HCT116 (cell line): ENCODE measurements at regions not wholly inside any gene's neighbourhood (a gene's known extent, or its start where the extent isn't known, plus 50 kb on each side); places are given as distances from the start of the nearest gene placed in this dataset.

Experiments used
- CTCF ChIP-seq, 3 experiments: fragments of 200-600 bp in 1 of 3; sonication (generic) in 1 of 3; IDR thresholded peaks in 2 of 3; conservative IDR thresholded peaks in 1 of 3; 2 replicates each; pipeline ENCODE4 v1.5.1; 2012 to 2017; ENCODE audit warnings: low read depth in 2 of 3, low read length in 2 of 3, antibody characterized with exemption in 1 of 3, borderline replicate concordance in 1 of 3, control low read depth in 1 of 3, mild to moderate bottlenecking in 1 of 3, mixed read lengths in 1 of 3, mixed run types in 1 of 3, moderate library complexity in 1 of 3; ENCODE audit not compliant: insufficient read depth in 1 of 3
- EZH2phosphoT487 ChIP-seq: fragments of 200-600 bp; IDR thresholded peaks from 2 replicates; pipeline ENCODE4 v1.6.1; 2018; ENCODE audit warnings: antibody characterized with exemption, borderline replicate concordance
- POLR2A ChIP-seq: IDR thresholded peaks from 2 replicates; pipeline ENCODE4 v1.7.0; 2011; ENCODE audit warnings: borderline replicate concordance; ENCODE audit not compliant: insufficient read depth, insufficient read length; ENCODE audit errors: extremely low read depth
- ZFX ChIP-seq: fragments of 450-650 bp; IDR thresholded peaks from 2 replicates; pipeline ENCODE4 v1.6.1; 2017

- TF ChIP-seq CTCF (IDR thresholded peaks at IDR 0.05 in 2 of 3, conservative IDR thresholded peaks at IDR 0.05 in 1 of 3; ENCODE audit: borderline replicate concordance in 1 of 3, insufficient read depth in 1 of 3, low read depth in 2 of 3, low read length in 2 of 3), result no peak
- no peak for TF ChIP-seq EZH2phosphoT487
- TF ChIP-seq POLR2A, result no peak
- no peak for TF ChIP-seq ZFX
Observed at GRCh38 chr1:4375812-4376211, 278.6 kb upstream of the AJAP1 start.
